KOPT-K1 (cell line): ENCODE measurements at regions not wholly inside any gene's neighbourhood (a gene's known extent, or its start where the extent isn't known, plus 50 kb on each side); places are given as distances from the start of the nearest gene placed in this dataset.
"Not testable (repeated sequence)": the region's sequence is repeated elsewhere in the genome, so short reads cannot be mapped to it uniquely, and the experiment has no call there.

Experiments
- H3K27ac ChIP-seq: fragments of 200-600 bp; sonication (generic); 2 replicates; pipeline ENCODE4 v1.5.1; 2016; ENCODE audit warnings: antibody characterized with exemption, mild to moderate bottlenecking, low read depth, low read length; ENCODE audit not compliant: poor library complexity, severe bottlenecking
- H3K36me3 ChIP-seq: fragments of 200-600 bp; sonication (generic); 2 replicates; pipeline ENCODE4 v1.5.1; 2017; ENCODE audit warnings: antibody characterized with exemption, mild to moderate bottlenecking, low read length, moderate library complexity; ENCODE audit not compliant: insufficient read depth
- H3K9me3 ChIP-seq: fragments of 200-600 bp; sonication (generic); 2 replicates; pipeline ENCODE4 v1.5.1; 2017; ENCODE audit warnings: antibody characterized with exemption, low read length, mild to moderate bottlenecking; ENCODE audit not compliant: insufficient read depth, poor library complexity, severe bottlenecking

GRCh38 chr1:146323302-146323701 is 94.5 kb upstream of the NOTCH2NLA start:
- H3K36me3 ChIP-seq, H3K9me3 ChIP-seq, H3K27ac ChIP-seq: not testable (repeated sequence)

GRCh38 chr1:146322893-146323292 is 94.1 kb upstream of the NOTCH2NLA start:
- H3K9me3 ChIP-seq, H3K36me3 ChIP-seq, H3K27ac ChIP-seq: not testable (repeated sequence)

- H3K27ac ChIP-seq, H3K36me3 ChIP-seq, H3K9me3 ChIP-seq: not testable (repeated sequence)
Measured at GRCh38 chr1:146318715-146319114, 89.9 kb upstream of the NOTCH2NLA start.

- H3K27ac ChIP-seq, H3K36me3 ChIP-seq, H3K9me3 ChIP-seq: not testable (repeated sequence)
Measured at GRCh38 chr1:146317785-146318184, 89.0 kb upstream of the NOTCH2NLA start.

GRCh38 chr1:146314449-146315246 is 85.8 kb upstream of the NOTCH2NLA start:
- not testable (repeated sequence) for H3K36me3 ChIP-seq, H3K27ac ChIP-seq, H3K9me3 ChIP-seq

- H3K9me3 ChIP-seq, H3K36me3 ChIP-seq, H3K27ac ChIP-seq: not testable (repeated sequence)
Measured at GRCh38 chr1:146310579-146310978, 81.8 kb upstream of the NOTCH2NLA start.

GRCh38 chr1:146309427-146309826 is 80.6 kb upstream of the NOTCH2NLA start:
- not testable (repeated sequence) for H3K36me3 ChIP-seq, H3K27ac ChIP-seq, H3K9me3 ChIP-seq

- not testable (repeated sequence) for H3K27ac ChIP-seq, H3K36me3 ChIP-seq, H3K9me3 ChIP-seq
Measured at GRCh38 chr1:146308892-146309291, 80.1 kb upstream of the NOTCH2NLA start.

GRCh38 chr1:146308152-146308551 is 79.3 kb upstream of the NOTCH2NLA start:
- not testable (repeated sequence) for H3K9me3 ChIP-seq, H3K36me3 ChIP-seq, H3K27ac ChIP-seq

- not testable (repeated sequence) for H3K9me3 ChIP-seq, H3K36me3 ChIP-seq, H3K27ac ChIP-seq
Measured at GRCh38 chr1:146307632-146308031, 78.8 kb upstream of the NOTCH2NLA start.

- H3K9me3 ChIP-seq, H3K27ac ChIP-seq, H3K36me3 ChIP-seq: not testable (repeated sequence)
Measured at GRCh38 chr1:146306651-146307050, 77.8 kb upstream of the NOTCH2NLA start.

- H3K9me3 ChIP-seq, H3K36me3 ChIP-seq, H3K27ac ChIP-seq: not testable (repeated sequence)
Measured at GRCh38 chr1:146305442-146305841, 76.6 kb upstream of the NOTCH2NLA start.

GRCh38 chr1:146298575-146298897 is 69.7 kb upstream of the NOTCH2NLA start:
- not testable (repeated sequence) for H3K36me3 ChIP-seq, H3K9me3 ChIP-seq, H3K27ac ChIP-seq

GRCh38 chr1:146297781-146298574 is 69.2 kb upstream of the NOTCH2NLA start:
- H3K36me3 ChIP-seq, H3K9me3 ChIP-seq, H3K27ac ChIP-seq: not testable (repeated sequence)

- not testable (repeated sequence) for H3K9me3 ChIP-seq, H3K36me3 ChIP-seq, H3K27ac ChIP-seq
Measured at GRCh38 chr1:146292940-146293936, 64.4 kb upstream of the NOTCH2NLA start.
